SK-N-DZ (cell line): ENCODE measurements at regions not wholly inside any gene's neighbourhood (a gene's known extent, or its start where the extent isn't known, plus 50 kb on each side); places are given as distances from the start of the nearest gene placed in this dataset.

Experiments used
- DNase-seq: peaks from one replicate; pipeline ENCODE4 v3.0.0-alpha.2; 2015; ENCODE audit warnings: low spot score

- no peak for DNase-seq
Measured at GRCh38 chr2:2748399-2749205, 417.5 kb upstream of the MYT1L start.

- DNase-seq, result no peak
Measured at GRCh38 chr2:2747797-2748301, 416.8 kb upstream of the MYT1L start.

GRCh38 chr2:2746731-2747130, 415.7 kb upstream of the MYT1L start:
- no peak for DNase-seq

GRCh38 chr2:2744958-2745715, 414.1 kb upstream of the MYT1L start:
- DNase-seq, result no peak

GRCh38 chr2:2744107-2744506, 413.0 kb upstream of the MYT1L start:
- no peak for DNase-seq

- DNase-seq, result peak; percentile 21
Measured at GRCh38 chr2:2743164-2743571, 412.1 kb upstream of the MYT1L start.

- DNase-seq, result no peak
Measured at GRCh38 chr2:2742726-2743125, 411.7 kb upstream of the MYT1L start.

- DNase-seq, result no peak
Measured at GRCh38 chr2:2740238-2740775, 409.2 kb upstream of the MYT1L start.

GRCh38 chr2:2739231-2739795, 408.2 kb upstream of the MYT1L start:
- no peak for DNase-seq

GRCh38 chr2:2738684-2739083, 407.6 kb upstream of the MYT1L start:
- DNase-seq, result no peak

- DNase-seq, result no peak
Measured at GRCh38 chr2:2738276-2738675, 407.2 kb upstream of the MYT1L start.

GRCh38 chr2:2735041-2735440, 404.0 kb upstream of the MYT1L start:
- no peak for DNase-seq

- DNase-seq, result no peak
Measured at GRCh38 chr2:2734308-2734707, 403.2 kb upstream of the MYT1L start.

- DNase-seq, result no peak
Measured at GRCh38 chr2:2733818-2734217, 402.7 kb upstream of the MYT1L start.

GRCh38 chr2:2732331-2733119, 401.4 kb upstream of the MYT1L start:
- DNase-seq, result no peak

- DNase-seq, result peak; percentile 36
Measured at GRCh38 chr2:2731816-2732284, 400.8 kb upstream of the MYT1L start.

GRCh38 chr2:2731101-2731815, 400.2 kb upstream of the MYT1L start:
- DNase-seq, result peak; percentile 27

GRCh38 chr2:2730301-2730833, 399.3 kb upstream of the MYT1L start:
- no peak for DNase-seq

GRCh38 chr2:2729246-2729645, 398.2 kb upstream of the MYT1L start:
- no peak for DNase-seq

- DNase-seq, result no peak
Measured at GRCh38 chr2:2728635-2729034, 397.6 kb upstream of the MYT1L start.
